Heart right ventricle (tissue), 16 donors: ENCODE measurements at regions not wholly inside any gene's neighbourhood (a gene's known extent, or its start where the extent isn't known, plus 50 kb on each side); places are given as distances from the start of the nearest gene placed in this dataset.
A peak's percentile ranks its signal among the peaks of the same experiment; 100 is the strongest.

Source experiments
- ATAC-seq, 8 donors: fragments of 200-7000 bp; cut with Tn5 transposase; one replicate each; pipeline ENCODE4 v1.9.1; 2020; ENCODE audit warnings: mild to moderate bottlenecking in 8 of 8, moderate library complexity in 8 of 8, moderate number of reproducible peaks in 1 of 8
- DNase-seq, 2 donors: peaks; one replicate each; pipeline ENCODE4 v3.0.0-alpha.2; 2020
- H3K27ac ChIP-seq, 10 donors: fragments of 200-600 bp; sonication (generic) in 2 of 10; one replicate each; pipeline versions ENCODE4 v1.5.0 to v1.8.0; 2020 to 2022; ENCODE audit warnings: mild to moderate bottlenecking in 3 of 10
- H3K27me3 ChIP-seq, 7 donors: fragments of 200-600 bp; one replicate each; pipeline ENCODE4 v1.8.0; 2021 to 2022; ENCODE audit warnings: mild to moderate bottlenecking in 2 of 7
- H3K36me3 ChIP-seq, 9 donors: fragments of 200-600 bp; sonication (generic) in 1 of 9; one replicate each; pipeline versions ENCODE4 v1.5.0 to v1.8.0; 2020 to 2022; ENCODE audit warnings: mild to moderate bottlenecking in 2 of 9
- H3K4me1 ChIP-seq, 9 donors: fragments of 200-600 bp; sonication (generic) in 1 of 9; one replicate each; pipeline versions ENCODE4 v1.5.0 to v1.8.0; 2020 to 2022; ENCODE audit warnings: mild to moderate bottlenecking in 4 of 9
- H3K4me3 ChIP-seq, 10 donors: fragments of 200-600 bp; sonication (generic) in 2 of 10; one replicate each; pipeline versions ENCODE4 v1.5.0 to v1.8.0; 2020 to 2022; ENCODE audit warnings: mild to moderate bottlenecking in 7 of 10, moderate library complexity in 2 of 10
- H3K9me3 ChIP-seq, 11 donors: fragments of 200-600 bp in 10 of 11; sonication (generic) in 2 of 11; one replicate each; pipeline versions ENCODE4 v1.5.0 to v1.8.0; 2013 to 2022; ENCODE audit warnings: mild to moderate bottlenecking in 2 of 11, control low read depth in 1 of 11, moderate library complexity in 1 of 11
- CTCF ChIP-seq, 9 donors: fragments of 200-600 bp; sonication (generic) in 2 of 9; IDR thresholded peaks; one replicate each; pipeline versions ENCODE4 v1.5.0 to v1.8.0; 2021 to 2022; ENCODE audit warnings: antibody characterized with exemption in 9 of 9, mild to moderate bottlenecking in 5 of 9, moderate library complexity in 1 of 9
- WGBS, 2 donors: extraction: QIAGEN DNeasy Blood & Tissue Kit; methylation state at CpG; one replicate each; pipeline ENCODE4 v1.1.7; 2013; ENCODE audit warnings: inconsistent platforms in 1 of 2; 5-methylcytosine and 5-hydroxymethylcytosine counted together
- intact Hi-C, 10 donors: fragments of 100-400 bp; cut with DNase I; formaldehyde crosslinking; loops; one replicate each; pipeline versions ENCODE4 v1.11.1 to v1.14.2; 2022
- donor health status: Arrhythmogenic right ventricular cardiomyopathy.
- donor health status: ischemic (EF 13 %, LVEDD 7.1; RV severe dilation, severe dysfunction).
- donor health status: healthy with polysubstance abuse.
- donor health status: DM: no; HTN: yes; CAD: no.
- donor health status: DM: no; HTN: no; CAD: no.
- donor health status: ischemic (EF 25% LVEDD 6.9; RV normal size, moderate dysfunction).
- donor health status: ischemic (EF 25% LVEDD 5.7; RV mildly dilated, moderate dysfunction).
- donor health status: healthy.
- donor health status: DM: yes; HTN: yes; CAD: no.
- donor health status: Ischemic cardiomyopathy.
- donor health status: ischemic (EF 35%, LVEDD 5.7; RV mildly dilated, moderate dysfunction).
- donor health status: nonischemic (EF 11% LVEDD 7.7; RV severe dilation, severe dysfunction).
- donor health status: DM: yes; HTN: yes; CAD: no.
- donor health status: PGD.
- donor health status: ischemic (EF 29% LVEDD 5.4; RV normal size, mild dysfunction).
- donor health status: nonischemic (EF 23%, LVEDD 6.1; RV moderate dilation, normal function).

- Histone ChIP-seq H3K36me3 (no peaks in the 10 kb centered on the region), H3K4me1 (peaks cover 0 to 30% (median 11%) of the 10 kb centered on the region in 9 donors), H3K27me3 (no peaks in the 10 kb centered on the region), H3K4me3 (no peak overlapping the region), H3K9me3 (no peaks in the 10 kb centered on the region), H3K27ac (peak overlapping the region in 7 of 10 donors; percentile 3 to 65 (median 52))
- intact Hi-C loops = no loop called here
- 43 to 47% methylated on average over 4 of the region's 4 CpGs for WGBS, 2 donors
- DNase-seq = no peak
- TF ChIP-seq CTCF (IDR thresholded peaks at IDR 0.05) = no peak
- ATAC-seq = peak in 4 of 8 donors; percentile 6 to 61 (median 46)
These were observed 420.9 kb upstream of the INTU start for GRCh38 chr4:127211650-127212560.

GRCh38 chr4:127212701-127213100 is 420.1 kb upstream of the INTU start:
- DNase-seq = no peak
- no peak for TF ChIP-seq CTCF (IDR thresholded peaks at IDR 0.05)
- H3K4me3 ChIP-seq = no peak overlapping the region
- no peaks in the 10 kb centered on the region for H3K9me3 ChIP-seq
- intact Hi-C loops = no loop called here
- no peaks in the 10 kb centered on the region for H3K36me3 ChIP-seq
- H3K4me1 ChIP-seq = peaks cover 0 to 30% (median 11%) of the 10 kb centered on the region in 9 donors
- H3K27ac ChIP-seq = peak overlapping the region in 6 of 10 donors; percentile 36 to 65 (median 53)
- no peaks in the 10 kb centered on the region for H3K27me3 ChIP-seq
- no peak for ATAC-seq
- WGBS, 2 donors = 79 to 84% methylated on average over 4 of the region's 4 CpGs

GRCh38 chr4:127214016-127214415 is 418.7 kb upstream of the INTU start:
- Histone ChIP-seq H3K36me3 (no peaks in the 10 kb centered on the region), H3K9me3 (no peaks in the 10 kb centered on the region), H3K4me1 (peaks cover 0 to 30% (median 11%) of the 10 kb centered on the region in 9 donors), H3K27ac (peak overlapping the region in 4 of 10 donors; percentile 13 to 64 (median 34)), H3K27me3 (no peaks in the 10 kb centered on the region), H3K4me3 (no peak overlapping the region)
- 60 to 72% methylated on average over 2 of the region's 2 CpGs for WGBS, 2 donors
- DNase-seq (peak in 1 of 2 donors; percentile 18), ATAC-seq (peak; percentile 48 to 72 (median 53))
- no peak for TF ChIP-seq CTCF (IDR thresholded peaks at IDR 0.05)
- intact Hi-C loops = no loop called here

GRCh38 chr4:127214931-127215330 is 417.8 kb upstream of the INTU start:
- Histone ChIP-seq H3K4me1 (peaks cover 0 to 30% (median 11%) of the 10 kb centered on the region in 9 donors), H3K27me3 (no peaks in the 10 kb centered on the region), H3K36me3 (no peaks in the 10 kb centered on the region), H3K27ac (peak overlapping the region in 1 of 10 donors; percentile 37), H3K9me3 (no peaks in the 10 kb centered on the region), H3K4me3 (no peak overlapping the region)
- ATAC-seq = no peak
- intact Hi-C loops = no loop called here
- 78 to 90% methylated on average over 4 of the region's 4 CpGs for WGBS, 2 donors
- DNase-seq = no peak
- TF ChIP-seq CTCF (IDR thresholded peaks at IDR 0.05) = no peak
